Adrenal gland (tissue), 5 donors: ENCODE measurements at regions not wholly inside any gene's neighbourhood (a gene's known extent, or its start where the extent isn't known, plus 50 kb on each side); places are given as distances from the start of the nearest gene placed in this dataset.

Experiments used
- CTCF ChIP-seq, 6 experiments: fragments of 450-650 bp in 4 of 6; fragments of 200-600 bp in 2 of 6; sonication (generic) in 1 of 6; IDR thresholded peaks; 1 replicate in 5 of 6; 2 replicates in 1 of 6; pipeline versions ENCODE4 v1.5.1 to v1.8.0; 2016 to 2021; ENCODE audit warnings: antibody characterized with exemption in 6 of 6, mild to moderate bottlenecking in 2 of 6, moderate library complexity in 1 of 6
- POLR2A ChIP-seq, 2 donors: fragments of 450-650 bp; IDR thresholded peaks; one replicate each; pipeline ENCODE4 v1.6.1; 2017; ENCODE audit warnings: antibody characterized with exemption in 2 of 2, mild to moderate bottlenecking in 2 of 2, moderate library complexity in 1 of 2
- donor health status: DM: no; HTN: no; CAD: no.

DNA sequence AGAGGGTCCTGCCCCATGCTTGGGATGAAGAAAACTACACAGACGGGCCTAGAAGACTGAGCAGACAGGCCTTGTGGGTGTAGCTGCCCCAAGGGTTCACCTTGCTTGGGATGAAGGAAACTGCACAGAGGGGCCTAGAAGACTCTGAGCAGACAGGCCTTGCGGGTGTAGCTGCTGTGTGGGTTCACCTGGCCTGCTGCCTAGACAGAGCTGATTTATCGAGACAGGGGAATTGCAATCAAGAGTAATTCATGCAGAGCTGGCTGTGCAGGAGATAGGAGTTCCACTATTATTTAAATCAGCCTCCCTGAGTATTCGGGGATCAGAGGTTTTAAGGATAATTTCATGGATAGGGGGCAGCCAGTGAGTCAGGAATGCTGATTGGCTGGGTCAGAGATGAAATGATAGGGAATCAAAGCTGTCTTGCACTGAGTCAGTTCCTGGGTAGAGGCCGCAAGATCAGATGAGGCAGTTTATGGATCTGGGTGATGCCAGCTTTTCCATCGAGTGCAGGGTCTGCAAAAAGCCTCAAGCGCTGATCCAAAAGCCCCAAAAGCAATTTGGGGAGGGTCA, 341.4 kb downstream of the GALR1 start:
- TF ChIP-seq CTCF (IDR thresholded peaks at IDR 0.05) (no peak), POLR2A (IDR thresholded peaks at IDR 0.05) (no peak)
